K562 (cell line): ENCODE measurements at regions not wholly inside any gene's neighbourhood (a gene's known extent, or its start where the extent isn't known, plus 50 kb on each side); places are given as distances from the start of the nearest gene placed in this dataset.

Experiments
- ARNT ChIP-seq, 2 experiments: fragments of 450-650 bp; IDR thresholded peaks; 2 replicates each; pipeline ENCODE4 v1.6.1; 2016; ENCODE audit warnings: mild to moderate bottlenecking in 1 of 2
- CEBPG ChIP-seq, 3 experiments: fragments of 200-800 bp in 1 of 3; sonication (Bioruptor generic) in 1 of 3; sonication (generic) in 1 of 3; formaldehyde crosslinking in 1 of 3; IDR thresholded peaks in 2 of 3; conservative IDR thresholded peaks in 1 of 3; 2 replicates each; pipeline versions ENCODE4 v1.6.1 to v1.8.0; 2016 to 2022; ENCODE audit warnings: missing compliant biosample characterization in 2 of 3, missing genetic modification characterization in 2 of 3, mild to moderate bottlenecking in 1 of 3, missing genetic modification reagents in 1 of 3
- CSDE1 ChIP-seq, 2 experiments: fragments of 450-650 bp; IDR thresholded peaks; 2 replicates each; pipeline ENCODE4 v1.6.1; 2016; ENCODE audit warnings: mild to moderate bottlenecking in 1 of 2
- DEAF1 ChIP-seq: fragments of 450-650 bp; formaldehyde crosslinking; IDR thresholded peaks from 2 replicates; pipeline ENCODE4 v1.4.0; 2020; ENCODE audit warnings: mild to moderate bottlenecking, moderate library complexity
- E2F4 ChIP-seq: sonication (generic); formaldehyde crosslinking; IDR thresholded peaks from 2 replicates; pipeline ENCODE4 v1.8.0; 2022; ENCODE audit warnings: mild to moderate bottlenecking, low read depth, missing genetic modification reagents
- MLX ChIP-seq, 2 experiments: fragments of 450-650 bp in 1 of 2; sonication (generic) in 1 of 2; formaldehyde crosslinking; conservative IDR thresholded peaks; 2 replicates each; pipeline versions ENCODE4 v1.4.0 to v1.8.1; 2020 to 2022; ENCODE audit warnings: mild to moderate bottlenecking in 1 of 2, missing genetic modification reagents in 1 of 2
- NEUROD1 ChIP-seq: fragments of 150-350 bp; IDR thresholded peaks from 2 replicates; pipeline ENCODE4 v1.6.1; 2014; ENCODE audit warnings: borderline replicate concordance, low read length, low read depth; ENCODE audit not compliant: partially characterized antibody
- POLR2G ChIP-seq: fragments of 200-400 bp; formaldehyde crosslinking; IDR thresholded peaks from 2 replicates; pipeline ENCODE4 v1.6.1; 2017; ENCODE audit warnings: low read depth, mild to moderate bottlenecking, antibody characterized with exemption, low read length, moderate library complexity
- ZFP36 ChIP-seq: fragments of 150-350 bp; IDR thresholded peaks from 2 replicates; pipeline ENCODE4 v1.6.1; 2018; ENCODE audit warnings: low read length, low read depth; ENCODE audit not compliant: partially characterized antibody
- ZNF239 ChIP-seq: fragments of 250-450 bp; sonication (Bioruptor Pico); IDR thresholded peaks from 2 replicates; pipeline ENCODE4 v1.4.0; 2020; ENCODE audit warnings: mild to moderate bottlenecking
- ZNF584 ChIP-seq: fragments of 200-800 bp; sonication (Bioruptor generic); IDR thresholded peaks from 2 replicates; pipeline ENCODE4 v1.6.1; 2016; ENCODE audit warnings: low read depth, mild to moderate bottlenecking, missing genetic modification characterization, missing compliant biosample characterization

- TF ChIP-seq DEAF1 (CRISPR knock-in tag) (no peak), ZNF239 (CRISPR knock-in tag) (no peak), CEBPG (CRISPR knock-in tag; IDR thresholded peaks at IDR 0.05) (no peak), CEBPG (tag; conservative IDR thresholded peaks at IDR 0.05 in 1 of 2, IDR thresholded peaks at IDR 0.05 in 1 of 2) (no peak), MLX (CRISPR knock-in tag; conservative IDR thresholded peaks at IDR 0.05) (no peak), CSDE1 (IDR thresholded peaks at IDR 0.05) (no peak), ZNF584 (CRISPR knock-in tag) (no peak), ZFP36 (no peak), POLR2G (no peak), E2F4 (CRISPR knock-in tag) (no peak), ARNT (IDR thresholded peaks at IDR 0.05) (no peak), NEUROD1 (no peak)
These were observed 60.1 kb downstream of the FSCB start (continued) for GRCh38 chr14:44446965-44447364.
